ENCODE measurements at regions not wholly inside any gene's neighbourhood (a gene's known extent, or its start where the extent isn't known, plus 50 kb on each side); places are given as distances from the start of the nearest gene placed in this dataset.

GRCh38 chr17:13973960-13974651 is 95.2 kb upstream of the COX10 start:
- Histone ChIP-seq H3K4me1 (no peaks in the 10 kb centered on the region), H3K36me3 (no peaks in the 10 kb centered on the region), H3K27ac (no peak overlapping the region), H3K27me3 (no peaks in the 10 kb centered on the region), H3K4me3 (replicated peaks in 1 of 3) (no peak overlapping the region), H3K9me3 (no peaks in the 10 kb centered on the region)
- intact Hi-C loops (cut with DNase I) = no loop called here
- 78 to 88% methylated on average over 7 to 9 of the region's 9 CpGs for WGBS, 2 donors
- DNase-seq = no peak
- TF ChIP-seq POLR2A (IDR thresholded peaks at IDR 0.05) = no peak
- TF ChIP-seq, protein P1, sequence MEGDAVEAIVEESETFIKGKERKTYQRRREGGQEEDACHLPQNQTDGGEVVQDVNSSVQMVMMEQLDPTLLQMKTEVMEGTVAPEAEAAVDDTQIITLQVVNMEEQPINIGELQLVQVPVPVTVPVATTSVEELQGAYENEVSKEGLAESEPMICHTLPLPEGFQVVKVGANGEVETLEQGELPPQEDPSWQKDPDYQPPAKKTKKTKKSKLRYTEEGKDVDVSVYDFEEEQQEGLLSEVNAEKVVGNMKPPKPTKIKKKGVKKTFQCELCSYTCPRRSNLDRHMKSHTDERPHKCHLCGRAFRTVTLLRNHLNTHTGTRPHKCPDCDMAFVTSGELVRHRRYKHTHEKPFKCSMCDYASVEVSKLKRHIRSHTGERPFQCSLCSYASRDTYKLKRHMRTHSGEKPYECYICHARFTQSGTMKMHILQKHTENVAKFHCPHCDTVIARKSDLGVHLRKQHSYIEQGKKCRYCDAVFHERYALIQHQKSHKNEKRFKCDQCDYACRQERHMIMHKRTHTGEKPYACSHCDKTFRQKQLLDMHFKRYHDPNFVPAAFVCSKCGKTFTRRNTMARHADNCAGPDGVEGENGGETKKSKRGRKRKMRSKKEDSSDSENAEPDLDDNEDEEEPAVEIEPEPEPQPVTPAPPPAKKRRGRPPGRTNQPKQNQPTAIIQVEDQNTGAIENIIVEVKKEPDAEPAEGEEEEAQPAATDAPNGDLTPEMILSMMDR (IDR thresholded peaks at IDR 0.05) = no peak

- Histone ChIP-seq H3K4me3 (replicated peaks in 1 of 3) (no peak overlapping the region), H3K27me3 (no peaks in the 10 kb centered on the region), H3K9me3 (no peaks in the 10 kb centered on the region), H3K36me3 (no peaks in the 10 kb centered on the region), H3K4me1 (no peaks in the 10 kb centered on the region), H3K27ac (no peak overlapping the region)
- DNase-seq = no peak
- intact Hi-C loops (cut with DNase I) = no loop called here
- 58 to 100% methylated on average over 1 of the region's 1 CpG for WGBS, 2 donors
- no peak for TF ChIP-seq POLR2A (IDR thresholded peaks at IDR 0.05)
- TF ChIP-seq, protein P1 (IDR thresholded peaks at IDR 0.05) = no peak
Observed at GRCh38 chr17:13977837-13978236, 91.5 kb upstream of the COX10 start.

GRCh38 chr17:13978478-13978877 is 90.8 kb upstream of the COX10 start:
- WGBS, 2 donors = 97 to 100% methylated on average over 1 of the region's 1 CpG
- intact Hi-C loops (cut with DNase I) = no loop called here

GRCh38 chr17:13981881-13982280 is 87.4 kb upstream of the COX10 start:
- Histone ChIP-seq H3K4me3 (replicated peaks in 1 of 3) (no peak overlapping the region), H3K36me3 (no peaks in the 10 kb centered on the region), H3K4me1 (no peaks in the 10 kb centered on the region), H3K27ac (no peak overlapping the region), H3K27me3 (no peaks in the 10 kb centered on the region), H3K9me3 (no peaks in the 10 kb centered on the region)
- intact Hi-C loops (cut with DNase I) = no loop called here
- WGBS, 2 donors = 33 to 71% methylated on average over 3 of the region's 3 CpGs
- TF ChIP-seq, protein P1 (IDR thresholded peaks at IDR 0.05) = no peak
- no peak for TF ChIP-seq POLR2A (IDR thresholded peaks at IDR 0.05)
- no peak for DNase-seq

More at GRCh38 chr17:13978478-13978877, 90.8 kb upstream of the COX10 start:
- no peak for DNase-seq
- Histone ChIP-seq H3K4me3 (replicated peaks in 1 of 3) (no peak overlapping the region), H3K27me3 (no peaks in the 10 kb centered on the region), H3K4me1 (no peaks in the 10 kb centered on the region), H3K27ac (no peak overlapping the region), H3K36me3 (no peaks in the 10 kb centered on the region), H3K9me3 (no peaks in the 10 kb centered on the region)
- TF ChIP-seq, protein P1 (IDR thresholded peaks at IDR 0.05) = no peak

DNA sequence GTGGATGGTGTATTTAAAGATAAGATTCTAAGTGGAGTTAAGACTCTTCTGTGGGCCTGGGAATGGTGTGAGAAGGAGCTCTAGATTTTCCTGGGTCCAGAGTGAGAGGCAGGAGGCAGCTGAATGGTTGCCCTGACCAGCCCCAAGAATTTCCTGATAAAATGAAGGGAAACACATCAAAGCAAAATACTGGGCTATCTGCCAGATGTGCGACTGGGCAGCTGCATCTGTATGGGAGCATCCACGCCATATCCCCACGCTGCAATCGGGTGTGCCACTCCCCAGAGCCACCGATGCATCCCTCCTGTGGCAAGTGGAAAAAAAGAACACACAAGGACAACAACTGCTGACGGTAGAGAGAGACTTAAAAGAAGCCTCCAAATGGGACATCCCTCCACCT is 84.3 kb upstream of the COX10 start:
- intact Hi-C loops (cut with DNase I) = no loop called here
- H3K4me1 ChIP-seq = no peaks in the 10 kb centered on the region
- H3K9me3 ChIP-seq = no peaks in the 10 kb centered on the region
- no peaks in the 10 kb centered on the region for H3K36me3 ChIP-seq
- DNase-seq = no peak
- 64 to 69% methylated on average over 6 of the region's 6 CpGs for WGBS, 2 donors
- no peak overlapping the region for H3K4me3 ChIP-seq (replicated peaks in 1 of 3)
- H3K27me3 ChIP-seq = no peaks in the 10 kb centered on the region
- TF ChIP-seq, protein P1 (IDR thresholded peaks at IDR 0.05) = no peak
- TF ChIP-seq POLR2A (IDR thresholded peaks at IDR 0.05) = no peak
- H3K27ac ChIP-seq = no peak overlapping the region

All from thyroid gland (tissue), 4 donors.